ENCODE measurements at regions not wholly inside any gene's neighbourhood (a gene's known extent, or its start where the extent isn't known, plus 50 kb on each side); places are given as distances from the start of the nearest gene placed in this dataset.

DNA sequence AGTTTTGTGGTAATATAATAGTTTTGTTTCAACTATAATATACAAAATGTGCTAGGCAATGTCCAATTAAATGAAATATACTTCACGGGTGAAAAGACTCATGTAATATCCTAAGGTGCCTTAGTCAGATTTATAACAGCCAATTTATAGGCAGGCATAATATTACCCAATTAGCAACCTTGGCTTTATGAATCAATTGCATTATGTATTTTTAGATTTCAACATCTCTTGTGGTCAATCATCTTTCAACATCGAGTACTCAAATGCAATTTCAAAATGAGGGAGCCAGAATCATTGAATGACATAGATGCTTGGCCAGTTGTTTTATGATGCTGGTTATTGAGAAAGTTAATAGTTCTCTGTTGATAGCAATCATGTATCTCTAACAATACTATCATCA is 110.3 kb upstream of the SP8 start:
- TF ChIP-seq CTCF (conservative IDR thresholded peaks at IDR 0.05; ENCODE audit: low read depth, low read length): no peak
- TF ChIP-seq EZH2 (IDR thresholded peaks at IDR 0.05; ENCODE audit: low read length, unreplicated experiment): no peak
